Panc1 (cell line): ENCODE measurements at regions not wholly inside any gene's neighbourhood (a gene's known extent, or its start where the extent isn't known, plus 50 kb on each side); places are given as distances from the start of the nearest gene placed in this dataset.

ENCODE experiments used
- ATAC-seq: fragments of 200-7000 bp; cut with Tn5 transposase; 2 replicates; pipeline ENCODE4 v1.9.1; 2020; ENCODE audit warnings: mild to moderate bottlenecking, moderate library complexity
- BruUV-seq: library from RNA; stranded (reverse); fragments of 400-500 nt; replicated peaks from 2 replicates; lab custom pipeline; 2021; lab: Mats Ljungman, UMichigan
- CTCF ChIA-PET: fragments of 300-600 bp; sonication (Branson Sonifier 250); formaldehyde crosslinking; loops from one replicate; lab custom pipeline; 2022; ENCODE audit warnings: antibody characterized with exemption; lab: Charles Lee
- POLR2A ChIA-PET: fragments of 300-600 bp; sonication (Branson Sonifier 250); formaldehyde crosslinking; loops from one replicate; lab custom pipeline; 2022; ENCODE audit warnings: antibody characterized with exemption; lab: Charles Lee
- DNase-seq: peaks from one replicate; pipeline ENCODE4 v3.0.0-alpha.2; 2010; ENCODE audit warnings: low read depth, low spot score
- H3K27ac ChIP-seq: 2 replicates; pipeline ENCODE4 v1.5.1; 2011; ENCODE audit warnings: mild to moderate bottlenecking, low read length, inconsistent platforms
- H3K27me3 ChIP-seq: fragments of 200-500 bp; sonication (Bioruptor generic); 2 replicates; pipeline ENCODE4 v1.6.0; 2014; ENCODE audit warnings: low read length, inconsistent platforms; ENCODE audit not compliant: control insufficient read depth, insufficient read depth
- H3K36me3 ChIP-seq: fragments of 200-500 bp; sonication (Bioruptor generic); 2 replicates; pipeline ENCODE4 v1.5.1; 2014; ENCODE audit warnings: inconsistent platforms, mild to moderate bottlenecking, low read length, moderate library complexity; ENCODE audit not compliant: control insufficient read depth, insufficient read depth
- H3K4me1 ChIP-seq: 2 replicates; pipeline ENCODE4 v1.5.1; 2011; ENCODE audit warnings: inconsistent platforms, mild to moderate bottlenecking, low read length, moderate library complexity; ENCODE audit not compliant: control insufficient read depth, insufficient read depth
- H3K4me3 ChIP-seq, 2 experiments: 2 replicates each; pipeline ENCODE4 v1.5.1; 2011 to 2012; ENCODE audit warnings: low read depth in 2 of 2, low read length in 2 of 2, mild to moderate bottlenecking in 2 of 2, inconsistent platforms in 1 of 2, moderate library complexity in 1 of 2
- H3K9me3 ChIP-seq: fragments of 200-500 bp; sonication (Bioruptor generic); 2 replicates; pipeline ENCODE4 v1.5.1; 2014; ENCODE audit warnings: low read depth, mild to moderate bottlenecking, inconsistent platforms, low read length, moderate library complexity; ENCODE audit not compliant: control insufficient read depth, insufficient read depth
- POLR2AphosphoS5 ChIP-seq: IDR thresholded peaks from 2 replicates; pipeline ENCODE4 v1.6.1; 2012; ENCODE audit warnings: mild to moderate bottlenecking, low read depth, low read length, moderate library complexity
- SIN3A ChIP-seq: IDR thresholded peaks from 2 replicates; pipeline ENCODE4 v1.6.1; 2012; ENCODE audit warnings: low read depth, mild to moderate bottlenecking, low read length, moderate library complexity, borderline replicate concordance; ENCODE audit not compliant: insufficient read depth
- TCF7L2 ChIP-seq: IDR thresholded peaks from 2 replicates; pipeline ENCODE4 v1.6.1; 2011; ENCODE audit warnings: mild to moderate bottlenecking, low read depth, low read length, inconsistent platforms
- in situ Hi-C: cut with HindIII; loops from 2 replicates; pipeline ENCODE4 v1.10.0; 2016; ENCODE audit warnings: low sequenced_read_pairs, low pct_unique_long_range_greater_than_20kb
- intact Hi-C: fragments of 100-400 bp; cut with micrococcal nuclease; formaldehyde crosslinking; loops from one replicate; pipeline ENCODE4 v1.10.0; 2022; ENCODE audit not compliant: unreplicated experiment
- TF ChIP-seq, protein P1 (sequence below): fragments of 450-650 bp; IDR thresholded peaks from 2 replicates; pipeline ENCODE4 v1.5.1; 2017; ENCODE audit warnings: mild to moderate bottlenecking
- TF ChIP-seq, protein P2 (sequence below), 2 experiments: IDR thresholded peaks; 2 replicates each; pipeline ENCODE4 v1.6.1; 2011 to 2012; ENCODE audit warnings: low read depth in 2 of 2, control low read depth in 1 of 2, low read length in 1 of 2, mild to moderate bottlenecking in 1 of 2, moderate library complexity in 1 of 2; ENCODE audit not compliant: insufficient read depth in 1 of 2

DNA sequence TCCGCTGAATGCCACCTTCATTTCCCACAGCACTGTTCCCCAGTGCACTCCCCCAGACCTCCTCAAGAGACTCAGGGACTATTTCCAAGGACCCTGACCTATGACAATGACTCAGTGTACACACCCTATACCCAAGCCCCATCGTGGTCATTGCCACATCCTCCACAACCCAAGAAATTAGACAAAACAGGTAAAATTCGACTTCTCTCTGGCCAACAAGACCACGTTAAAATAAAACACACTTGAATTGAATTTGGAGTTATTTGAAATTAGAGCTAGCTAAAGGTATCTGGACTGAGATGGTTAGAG lies 126.4 kb upstream of the NCK2 start:
- H3K4me1 ChIP-seq: 0 out of 2 replicates have a peak, but pooled peaks cover 5% of the 10 kb centered on the region
- ChIA-PET CTCF (no interaction called here), POLR2A (no interaction called here)
- H3K9me3 ChIP-seq: no peaks in the 10 kb centered on the region
- BruUV-seq: no TSS peak
- no peak overlapping the region for H3K4me3 ChIP-seq
- no peak for ATAC-seq
- no peaks in the 10 kb centered on the region for H3K36me3 ChIP-seq
- H3K27me3 ChIP-seq: no peaks in the 10 kb centered on the region
- in situ Hi-C loops: no loop called here
- TF ChIP-seq, protein P1, sequence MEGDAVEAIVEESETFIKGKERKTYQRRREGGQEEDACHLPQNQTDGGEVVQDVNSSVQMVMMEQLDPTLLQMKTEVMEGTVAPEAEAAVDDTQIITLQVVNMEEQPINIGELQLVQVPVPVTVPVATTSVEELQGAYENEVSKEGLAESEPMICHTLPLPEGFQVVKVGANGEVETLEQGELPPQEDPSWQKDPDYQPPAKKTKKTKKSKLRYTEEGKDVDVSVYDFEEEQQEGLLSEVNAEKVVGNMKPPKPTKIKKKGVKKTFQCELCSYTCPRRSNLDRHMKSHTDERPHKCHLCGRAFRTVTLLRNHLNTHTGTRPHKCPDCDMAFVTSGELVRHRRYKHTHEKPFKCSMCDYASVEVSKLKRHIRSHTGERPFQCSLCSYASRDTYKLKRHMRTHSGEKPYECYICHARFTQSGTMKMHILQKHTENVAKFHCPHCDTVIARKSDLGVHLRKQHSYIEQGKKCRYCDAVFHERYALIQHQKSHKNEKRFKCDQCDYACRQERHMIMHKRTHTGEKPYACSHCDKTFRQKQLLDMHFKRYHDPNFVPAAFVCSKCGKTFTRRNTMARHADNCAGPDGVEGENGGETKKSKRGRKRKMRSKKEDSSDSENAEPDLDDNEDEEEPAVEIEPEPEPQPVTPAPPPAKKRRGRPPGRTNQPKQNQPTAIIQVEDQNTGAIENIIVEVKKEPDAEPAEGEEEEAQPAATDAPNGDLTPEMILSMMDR: no peak
- TF ChIP-seq TCF7L2: no peak
- TF ChIP-seq SIN3A: no peak
- no peak for TF ChIP-seq POLR2AphosphoS5
- TF ChIP-seq, protein P2, sequence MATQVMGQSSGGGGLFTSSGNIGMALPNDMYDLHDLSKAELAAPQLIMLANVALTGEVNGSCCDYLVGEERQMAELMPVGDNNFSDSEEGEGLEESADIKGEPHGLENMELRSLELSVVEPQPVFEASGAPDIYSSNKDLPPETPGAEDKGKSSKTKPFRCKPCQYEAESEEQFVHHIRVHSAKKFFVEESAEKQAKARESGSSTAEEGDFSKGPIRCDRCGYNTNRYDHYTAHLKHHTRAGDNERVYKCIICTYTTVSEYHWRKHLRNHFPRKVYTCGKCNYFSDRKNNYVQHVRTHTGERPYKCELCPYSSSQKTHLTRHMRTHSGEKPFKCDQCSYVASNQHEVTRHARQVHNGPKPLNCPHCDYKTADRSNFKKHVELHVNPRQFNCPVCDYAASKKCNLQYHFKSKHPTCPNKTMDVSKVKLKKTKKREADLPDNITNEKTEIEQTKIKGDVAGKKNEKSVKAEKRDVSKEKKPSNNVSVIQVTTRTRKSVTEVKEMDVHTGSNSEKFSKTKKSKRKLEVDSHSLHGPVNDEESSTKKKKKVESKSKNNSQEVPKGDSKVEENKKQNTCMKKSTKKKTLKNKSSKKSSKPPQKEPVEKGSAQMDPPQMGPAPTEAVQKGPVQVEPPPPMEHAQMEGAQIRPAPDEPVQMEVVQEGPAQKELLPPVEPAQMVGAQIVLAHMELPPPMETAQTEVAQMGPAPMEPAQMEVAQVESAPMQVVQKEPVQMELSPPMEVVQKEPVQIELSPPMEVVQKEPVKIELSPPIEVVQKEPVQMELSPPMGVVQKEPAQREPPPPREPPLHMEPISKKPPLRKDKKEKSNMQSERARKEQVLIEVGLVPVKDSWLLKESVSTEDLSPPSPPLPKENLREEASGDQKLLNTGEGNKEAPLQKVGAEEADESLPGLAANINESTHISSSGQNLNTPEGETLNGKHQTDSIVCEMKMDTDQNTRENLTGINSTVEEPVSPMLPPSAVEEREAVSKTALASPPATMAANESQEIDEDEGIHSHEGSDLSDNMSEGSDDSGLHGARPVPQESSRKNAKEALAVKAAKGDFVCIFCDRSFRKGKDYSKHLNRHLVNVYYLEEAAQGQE (IDR thresholded peaks at IDR 0.05; ENCODE audit: insufficient read depth in 1 of 2, low read depth in 2 of 2, low read length in 1 of 2): no peak
- DNase-seq: no peak
- intact Hi-C loops: no loop called here
- no peak overlapping the region for H3K27ac ChIP-seq

DNA sequence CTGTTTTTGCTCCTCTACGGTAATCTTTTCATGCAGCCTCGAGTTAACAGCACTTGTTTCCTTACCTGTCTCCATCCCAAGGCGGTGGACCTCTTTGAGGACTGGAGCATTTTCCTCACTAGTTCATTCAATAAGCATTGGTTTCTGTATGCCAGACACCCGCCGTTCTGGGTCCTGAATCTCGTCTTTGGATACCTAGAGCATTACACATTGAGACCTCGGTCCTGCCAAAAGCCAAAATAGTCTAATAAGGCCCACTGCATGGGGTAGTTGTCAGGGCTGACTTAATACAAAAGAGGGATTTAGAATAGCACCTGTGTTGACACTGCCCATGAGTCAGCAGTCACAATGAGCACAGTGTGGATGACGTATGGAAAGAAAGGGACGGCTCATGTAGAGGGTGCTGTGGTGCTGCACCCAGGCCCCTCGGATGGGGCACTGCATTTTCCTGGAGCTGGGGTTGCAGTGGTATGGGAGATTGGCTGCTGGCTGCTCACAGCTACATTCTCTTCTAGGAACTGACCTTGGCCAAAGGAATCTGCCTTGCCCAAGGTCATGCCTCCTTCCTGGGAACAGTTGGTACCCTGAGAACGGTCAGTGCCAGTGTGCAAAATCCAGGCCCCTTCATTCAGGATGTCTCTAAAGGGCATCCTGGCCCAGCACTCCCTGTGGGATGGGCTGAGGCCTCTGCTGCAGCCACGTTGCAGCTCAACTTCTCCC lies 126.9 kb upstream of the NCK2 start:
- Histone ChIP-seq H3K4me1 (0 out of 2 replicates have a peak, but pooled peaks cover 5% of the 10 kb centered on the region), H3K36me3 (no peaks in the 10 kb centered on the region), H3K27me3 (no peaks in the 10 kb centered on the region), H3K9me3 (no peaks in the 10 kb centered on the region), H3K4me3 (no peak overlapping the region), H3K27ac (no peak overlapping the region)
- TF ChIP-seq, protein P2 (IDR thresholded peaks at IDR 0.05; ENCODE audit: insufficient read depth in 1 of 2, low read depth in 2 of 2, low read length in 1 of 2): no peak
- TF ChIP-seq POLR2AphosphoS5 (no peak), SIN3A (no peak), TCF7L2 (no peak)
- TF ChIP-seq, protein P1: no peak
- ChIA-PET POLR2A (no interaction called here), CTCF (no interaction called here)
- ATAC-seq (peak; percentile 84), DNase-seq (peak; percentile 62)
- intact Hi-C loops (no loop called here), in situ Hi-C loops (no loop called here)
- no TSS peak for BruUV-seq
